ENCODE measurements at regions not wholly inside any gene's neighbourhood (a gene's known extent, or its start where the extent isn't known, plus 50 kb on each side); places are given as distances from the start of the nearest gene placed in this dataset.

GRCh38 chr4:100688368-100688767 lies 170.5 kb upstream of the EMCN start:
- Histone ChIP-seq H3K4me1 (ENCODE audit: insufficient read depth, insufficient read length) (no peaks in the 10 kb centered on the region), H3K9me3 (ENCODE audit: insufficient read depth, low read length) (no peaks in the 10 kb centered on the region)
- DNase-seq (ENCODE audit: low read depth, low spot score): no peak

DNA sequence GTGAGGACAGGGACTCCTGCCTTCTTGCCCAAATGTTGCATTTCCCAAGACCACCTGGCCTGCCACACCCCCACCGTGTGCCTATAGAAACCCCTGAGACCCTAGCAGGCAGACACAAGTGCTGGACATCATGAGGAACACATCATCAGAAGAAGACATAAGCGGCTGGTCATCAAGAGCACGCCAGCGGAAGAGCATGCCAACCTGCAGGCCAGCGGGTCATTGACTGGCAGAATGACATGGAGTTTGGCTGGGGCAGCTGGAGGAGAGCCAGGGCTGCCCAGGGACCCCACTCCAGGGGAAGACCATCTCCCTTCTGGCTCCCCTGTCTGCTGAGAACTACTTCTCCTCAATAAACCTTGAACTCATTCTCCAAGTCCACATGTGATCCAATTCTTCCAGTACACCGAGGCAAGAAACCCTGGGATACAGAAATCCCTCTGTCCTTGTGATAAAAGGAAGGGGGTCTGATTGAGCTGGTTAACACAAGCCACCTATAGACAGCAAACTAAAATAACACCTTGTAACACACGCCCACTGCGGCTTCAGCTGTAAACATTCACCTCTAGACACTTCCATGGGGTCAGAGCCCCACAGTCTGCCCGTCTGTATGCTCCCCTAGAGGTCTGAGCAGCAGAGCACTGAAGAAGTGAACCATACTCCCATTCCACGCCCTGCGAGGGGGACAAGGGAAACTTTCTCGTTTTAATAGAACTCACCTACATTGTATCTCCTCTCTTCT lies 164.8 kb upstream of the EMCN start:
- no peak for TF ChIP-seq SUZ12 (IDR thresholded peaks at IDR 0.05; ENCODE audit: extremely low read depth, insufficient read depth, insufficient read length)
- no peak for TF ChIP-seq ZNF274 (IDR thresholded peaks at IDR 0.05; ENCODE audit: low read depth, low read length)
- no peak for TF ChIP-seq YY1 (IDR thresholded peaks at IDR 0.05; ENCODE audit: insufficient read depth, insufficient read length)
- Histone ChIP-seq H3K36me3 (ENCODE audit: insufficient read depth, insufficient read length, low read length) (no peaks in the 10 kb centered on the region), H3K9ac (ENCODE audit: insufficient read length, low read depth) (no peak overlapping the region), H3K27me3 (ENCODE audit: insufficient read depth, insufficient read length) (no peaks in the 10 kb centered on the region), H3K9me3 (ENCODE audit: insufficient read depth, low read length) (no peaks in the 10 kb centered on the region), H3K4me3 (ENCODE audit: insufficient read length, low read depth) (no peak overlapping the region), H3K4me1 (ENCODE audit: insufficient read depth, insufficient read length) (no peaks in the 10 kb centered on the region)
- no peak for DNase-seq (ENCODE audit: low read depth, low spot score)

More at GRCh38 chr4:100688368-100688767, 170.5 kb upstream of the EMCN start:
- no peaks in the 10 kb centered on the region for H3K36me3 ChIP-seq (ENCODE audit: insufficient read depth, insufficient read length, low read length)
- H3K27me3 ChIP-seq (ENCODE audit: insufficient read depth, insufficient read length): no peaks in the 10 kb centered on the region
- no peak overlapping the region for H3K4me3 ChIP-seq (ENCODE audit: insufficient read length, low read depth)
- no peak overlapping the region for H3K9ac ChIP-seq (ENCODE audit: insufficient read length, low read depth)
- no peak for TF ChIP-seq YY1 (IDR thresholded peaks at IDR 0.05; ENCODE audit: insufficient read depth, insufficient read length)
- TF ChIP-seq SUZ12 (IDR thresholded peaks at IDR 0.05; ENCODE audit: extremely low read depth, insufficient read depth, insufficient read length): no peak
- no peak for TF ChIP-seq ZNF274 (IDR thresholded peaks at IDR 0.05; ENCODE audit: low read depth, low read length)

DNA sequence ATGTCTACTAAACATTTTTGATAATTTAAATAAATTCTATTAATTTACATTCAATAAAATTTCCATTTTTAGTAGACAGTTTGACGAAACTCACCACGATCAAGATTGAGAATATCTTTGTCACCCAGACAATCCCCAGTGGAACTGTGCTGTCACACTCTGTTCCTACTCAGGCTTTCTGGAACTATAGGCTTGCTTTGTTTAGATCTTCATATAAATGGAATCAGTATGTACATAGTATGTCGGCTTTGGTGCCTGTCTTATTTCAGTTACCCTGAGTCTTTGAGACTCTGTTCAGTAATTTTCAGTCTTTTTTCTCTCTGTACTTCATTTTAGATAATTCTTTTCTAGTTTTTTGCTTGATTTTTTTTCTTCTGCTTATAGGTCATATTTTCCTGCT lies 163.5 kb upstream of the EMCN start:
- H3K4me3 ChIP-seq (ENCODE audit: insufficient read length, low read depth): no peak overlapping the region
- TF ChIP-seq ZNF274 (IDR thresholded peaks at IDR 0.05; ENCODE audit: low read depth, low read length): no peak
- TF ChIP-seq YY1 (IDR thresholded peaks at IDR 0.05; ENCODE audit: insufficient read depth, insufficient read length): no peak
- TF ChIP-seq SUZ12 (IDR thresholded peaks at IDR 0.05; ENCODE audit: extremely low read depth, insufficient read depth, insufficient read length): no peak
- no peak overlapping the region for H3K9ac ChIP-seq (ENCODE audit: insufficient read length, low read depth)
- no peaks in the 10 kb centered on the region for H3K4me1 ChIP-seq (ENCODE audit: insufficient read depth, insufficient read length)
- no peak for DNase-seq (ENCODE audit: low read depth, low spot score)
- no peaks in the 10 kb centered on the region for H3K27me3 ChIP-seq (ENCODE audit: insufficient read depth, insufficient read length)
- no peaks in the 10 kb centered on the region for H3K36me3 ChIP-seq (ENCODE audit: insufficient read depth, insufficient read length, low read length)
- H3K9me3 ChIP-seq (ENCODE audit: insufficient read depth, low read length): no peaks in the 10 kb centered on the region

DNA sequence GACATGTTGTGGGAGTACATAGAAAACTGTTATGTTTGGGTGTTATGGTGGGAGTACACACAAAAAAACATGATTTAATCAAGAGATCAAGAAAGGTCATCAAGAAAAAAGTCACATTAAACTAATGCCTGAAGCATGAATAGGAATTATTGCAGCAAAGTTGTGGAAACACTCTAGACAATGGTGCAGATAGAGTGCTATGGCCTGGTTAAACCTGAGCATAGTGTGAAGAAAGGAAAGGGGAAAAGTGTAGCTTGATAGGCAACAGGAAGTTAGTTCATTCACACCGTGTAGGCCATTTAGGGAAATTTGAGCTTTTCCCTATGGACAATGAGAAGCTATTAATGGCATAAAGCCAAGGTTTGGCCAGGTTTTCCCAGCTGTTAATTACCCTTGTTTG lies 162.1 kb upstream of the EMCN start:
- no peak for TF ChIP-seq ZNF274 (IDR thresholded peaks at IDR 0.05; ENCODE audit: low read depth, low read length)
- TF ChIP-seq SUZ12 (IDR thresholded peaks at IDR 0.05; ENCODE audit: extremely low read depth, insufficient read depth, insufficient read length): no peak
- TF ChIP-seq YY1 (IDR thresholded peaks at IDR 0.05; ENCODE audit: insufficient read depth, insufficient read length): no peak
- no peak for DNase-seq (ENCODE audit: low read depth, low spot score)
- H3K36me3 ChIP-seq (ENCODE audit: insufficient read depth, insufficient read length, low read length): no peaks in the 10 kb centered on the region

DNA sequence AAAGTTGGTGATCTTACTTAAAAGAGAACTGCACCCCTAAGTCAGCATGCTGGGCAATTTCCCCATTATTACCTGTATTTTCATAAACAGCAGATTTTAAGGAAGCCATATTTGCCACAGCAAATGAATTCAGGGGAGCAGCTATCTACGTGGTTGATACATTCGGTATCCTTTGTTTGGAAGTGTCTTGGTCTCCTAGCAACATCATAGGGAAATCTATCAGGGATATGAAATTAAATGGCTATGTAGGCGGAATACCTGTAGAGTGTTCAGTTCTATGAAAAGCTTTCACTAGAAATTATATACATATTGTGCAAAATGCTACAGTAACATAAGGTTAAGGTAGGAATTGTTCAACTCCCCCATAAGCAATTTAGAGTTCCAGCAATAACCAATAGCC lies 157.2 kb upstream of the EMCN start:
- H3K4me3 ChIP-seq (ENCODE audit: insufficient read length, low read depth): no peak overlapping the region
- no peaks in the 10 kb centered on the region for H3K4me1 ChIP-seq (ENCODE audit: insufficient read depth, insufficient read length)
- H3K9ac ChIP-seq (ENCODE audit: insufficient read length, low read depth): no peak overlapping the region
- no peak for TF ChIP-seq ZNF274 (IDR thresholded peaks at IDR 0.05; ENCODE audit: low read depth, low read length)
- no peak for TF ChIP-seq SUZ12 (IDR thresholded peaks at IDR 0.05; ENCODE audit: extremely low read depth, insufficient read depth, insufficient read length)
- no peak for TF ChIP-seq YY1 (IDR thresholded peaks at IDR 0.05; ENCODE audit: insufficient read depth, insufficient read length)
- DNase-seq (ENCODE audit: low read depth, low spot score): no peak
- H3K27me3 ChIP-seq (ENCODE audit: insufficient read depth, insufficient read length): no peaks in the 10 kb centered on the region
- no peaks in the 10 kb centered on the region for H3K36me3 ChIP-seq (ENCODE audit: insufficient read depth, insufficient read length, low read length)
- no peaks in the 10 kb centered on the region for H3K9me3 ChIP-seq (ENCODE audit: insufficient read depth, low read length)

More for the DNA sequence above, 162.1 kb upstream of the EMCN start:
- H3K9me3 ChIP-seq (ENCODE audit: insufficient read depth, low read length): no peaks in the 10 kb centered on the region
- H3K27me3 ChIP-seq (ENCODE audit: insufficient read depth, insufficient read length): no peaks in the 10 kb centered on the region
- no peaks in the 10 kb centered on the region for H3K4me1 ChIP-seq (ENCODE audit: insufficient read depth, insufficient read length)
- no peak overlapping the region for H3K9ac ChIP-seq (ENCODE audit: insufficient read length, low read depth)
- H3K4me3 ChIP-seq (ENCODE audit: insufficient read length, low read depth): no peak overlapping the region

GRCh38 chr4:100657187-100657586 lies 139.4 kb upstream of the EMCN start:
- TF ChIP-seq SUZ12 (IDR thresholded peaks at IDR 0.05; ENCODE audit: extremely low read depth, insufficient read depth, insufficient read length) (no peak), ZNF274 (IDR thresholded peaks at IDR 0.05; ENCODE audit: low read depth, low read length) (no peak), YY1 (IDR thresholded peaks at IDR 0.05; ENCODE audit: insufficient read depth, insufficient read length) (no peak)
- no peak overlapping the region for H3K9ac ChIP-seq (ENCODE audit: insufficient read length, low read depth)
- H3K4me1 ChIP-seq (ENCODE audit: insufficient read depth, insufficient read length): no peaks in the 10 kb centered on the region
- H3K36me3 ChIP-seq (ENCODE audit: insufficient read depth, insufficient read length, low read length): no peaks in the 10 kb centered on the region
- no peak overlapping the region for H3K4me3 ChIP-seq (ENCODE audit: insufficient read length, low read depth)
- H3K9me3 ChIP-seq (ENCODE audit: insufficient read depth, low read length): no peaks in the 10 kb centered on the region
- DNase-seq (ENCODE audit: low read depth, low spot score): no peak
- no peaks in the 10 kb centered on the region for H3K27me3 ChIP-seq (ENCODE audit: insufficient read depth, insufficient read length)

- no peak for DNase-seq (ENCODE audit: low read depth, low spot score)
- Histone ChIP-seq H3K36me3 (ENCODE audit: insufficient read depth, insufficient read length, low read length) (no peaks in the 10 kb centered on the region), H3K9ac (ENCODE audit: insufficient read length, low read depth) (no peak overlapping the region)
Measured at GRCh38 chr4:100651499-100652175, 133.8 kb upstream of the EMCN start.

More at GRCh38 chr4:100651499-100652175, 133.8 kb upstream of the EMCN start:
- TF ChIP-seq SUZ12 (IDR thresholded peaks at IDR 0.05; ENCODE audit: extremely low read depth, insufficient read depth, insufficient read length): no peak
- no peak for TF ChIP-seq ZNF274 (IDR thresholded peaks at IDR 0.05; ENCODE audit: low read depth, low read length)
- no peak for TF ChIP-seq YY1 (IDR thresholded peaks at IDR 0.05; ENCODE audit: insufficient read depth, insufficient read length)
- Histone ChIP-seq H3K9me3 (ENCODE audit: insufficient read depth, low read length) (no peaks in the 10 kb centered on the region), H3K4me3 (ENCODE audit: insufficient read length, low read depth) (no peak overlapping the region), H3K4me1 (ENCODE audit: insufficient read depth, insufficient read length) (no peaks in the 10 kb centered on the region), H3K27me3 (ENCODE audit: insufficient read depth, insufficient read length) (no peaks in the 10 kb centered on the region)

Data from NT2/D1 (cell line).